Mucosa of descending colon (tissue), 3 donors: ENCODE measurements at regions not wholly inside any gene's neighbourhood (a gene's known extent, or its start where the extent isn't known, plus 50 kb on each side); places are given as distances from the start of the nearest gene placed in this dataset.

ENCODE experiments used
- ATAC-seq: fragments of 200-7000 bp; cut with Tn5 transposase; one replicate; pipeline ENCODE4 v1.9.1; 2020; ENCODE audit warnings: mild to moderate bottlenecking, moderate library complexity
- DNase-seq, 3 donors: peaks; one replicate each; pipeline ENCODE4 v3.0.0-alpha.2; 2020
- H3K36me3 ChIP-seq: fragments of 200-600 bp; one replicate; pipeline ENCODE4 v1.8.0; 2021; ENCODE audit warnings: low read depth, mild to moderate bottlenecking
- H3K4me1 ChIP-seq: fragments of 200-600 bp; one replicate; pipeline ENCODE4 v1.8.0; 2021; ENCODE audit warnings: low read depth, mild to moderate bottlenecking
- H3K4me3 ChIP-seq: fragments of 200-600 bp; one replicate; pipeline ENCODE4 v1.8.0; 2021; ENCODE audit warnings: mild to moderate bottlenecking
- H3K9me3 ChIP-seq: fragments of 200-600 bp; one replicate; pipeline ENCODE4 v1.8.0; 2021; ENCODE audit warnings: mild to moderate bottlenecking
- intact Hi-C, 2 donors: fragments of 100-400 bp; cut with DNase I in 1 of 2; cut with micrococcal nuclease in 1 of 2; formaldehyde crosslinking; loops; one replicate each; pipeline versions ENCODE4 v1.11.0 to v1.11.1; 2022; cut with DNase I, micrococcal nuclease
- TF ChIP-seq, protein P1 (sequence below): fragments of 200-600 bp; IDR thresholded peaks from one replicate; pipeline ENCODE4 v1.8.0; 2022; ENCODE audit warnings: antibody characterized with exemption, mild to moderate bottlenecking
- donor health status: DM: no; HTN: no; CAD: no; lungs with moderate emphysema.
- donor health status: DM: no; HTN: no; CAD: no.
- donor health status: DM: no; HTN: yes; CAD: no.

DNA sequence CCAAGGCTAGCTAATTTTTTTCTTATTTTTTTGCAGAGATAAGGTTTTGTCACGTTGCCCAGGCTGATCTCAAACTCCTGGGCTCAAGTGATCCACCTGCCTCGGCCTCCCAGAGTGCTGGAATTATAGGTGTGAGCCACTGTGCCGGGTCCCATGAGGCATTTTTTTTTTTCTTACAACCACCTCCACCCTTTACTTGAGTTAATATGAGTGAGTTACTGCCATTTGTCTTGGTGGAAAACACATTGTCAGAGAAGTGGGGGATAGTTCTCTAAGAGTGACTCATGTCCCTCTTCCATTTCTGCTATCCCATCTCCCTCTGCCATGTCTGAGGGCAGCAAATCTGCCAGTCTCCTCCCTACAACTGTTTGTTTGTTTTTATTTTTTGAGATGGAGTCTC lies 163.4 kb upstream of the CLINT1 start:
- DNase-seq (peak in 2 of 3 donors; percentile 16 to 17), ATAC-seq (peak; percentile 52)
- no peaks in the 10 kb centered on the region for H3K9me3 ChIP-seq
- peaks cover 5% of the 10 kb centered on the region for H3K4me1 ChIP-seq
- intact Hi-C loops, result no loop called here
- TF ChIP-seq, protein P1, sequence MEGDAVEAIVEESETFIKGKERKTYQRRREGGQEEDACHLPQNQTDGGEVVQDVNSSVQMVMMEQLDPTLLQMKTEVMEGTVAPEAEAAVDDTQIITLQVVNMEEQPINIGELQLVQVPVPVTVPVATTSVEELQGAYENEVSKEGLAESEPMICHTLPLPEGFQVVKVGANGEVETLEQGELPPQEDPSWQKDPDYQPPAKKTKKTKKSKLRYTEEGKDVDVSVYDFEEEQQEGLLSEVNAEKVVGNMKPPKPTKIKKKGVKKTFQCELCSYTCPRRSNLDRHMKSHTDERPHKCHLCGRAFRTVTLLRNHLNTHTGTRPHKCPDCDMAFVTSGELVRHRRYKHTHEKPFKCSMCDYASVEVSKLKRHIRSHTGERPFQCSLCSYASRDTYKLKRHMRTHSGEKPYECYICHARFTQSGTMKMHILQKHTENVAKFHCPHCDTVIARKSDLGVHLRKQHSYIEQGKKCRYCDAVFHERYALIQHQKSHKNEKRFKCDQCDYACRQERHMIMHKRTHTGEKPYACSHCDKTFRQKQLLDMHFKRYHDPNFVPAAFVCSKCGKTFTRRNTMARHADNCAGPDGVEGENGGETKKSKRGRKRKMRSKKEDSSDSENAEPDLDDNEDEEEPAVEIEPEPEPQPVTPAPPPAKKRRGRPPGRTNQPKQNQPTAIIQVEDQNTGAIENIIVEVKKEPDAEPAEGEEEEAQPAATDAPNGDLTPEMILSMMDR, result no peak
- no peaks in the 10 kb centered on the region for H3K36me3 ChIP-seq
- no peak overlapping the region for H3K4me3 ChIP-seq

DNA sequence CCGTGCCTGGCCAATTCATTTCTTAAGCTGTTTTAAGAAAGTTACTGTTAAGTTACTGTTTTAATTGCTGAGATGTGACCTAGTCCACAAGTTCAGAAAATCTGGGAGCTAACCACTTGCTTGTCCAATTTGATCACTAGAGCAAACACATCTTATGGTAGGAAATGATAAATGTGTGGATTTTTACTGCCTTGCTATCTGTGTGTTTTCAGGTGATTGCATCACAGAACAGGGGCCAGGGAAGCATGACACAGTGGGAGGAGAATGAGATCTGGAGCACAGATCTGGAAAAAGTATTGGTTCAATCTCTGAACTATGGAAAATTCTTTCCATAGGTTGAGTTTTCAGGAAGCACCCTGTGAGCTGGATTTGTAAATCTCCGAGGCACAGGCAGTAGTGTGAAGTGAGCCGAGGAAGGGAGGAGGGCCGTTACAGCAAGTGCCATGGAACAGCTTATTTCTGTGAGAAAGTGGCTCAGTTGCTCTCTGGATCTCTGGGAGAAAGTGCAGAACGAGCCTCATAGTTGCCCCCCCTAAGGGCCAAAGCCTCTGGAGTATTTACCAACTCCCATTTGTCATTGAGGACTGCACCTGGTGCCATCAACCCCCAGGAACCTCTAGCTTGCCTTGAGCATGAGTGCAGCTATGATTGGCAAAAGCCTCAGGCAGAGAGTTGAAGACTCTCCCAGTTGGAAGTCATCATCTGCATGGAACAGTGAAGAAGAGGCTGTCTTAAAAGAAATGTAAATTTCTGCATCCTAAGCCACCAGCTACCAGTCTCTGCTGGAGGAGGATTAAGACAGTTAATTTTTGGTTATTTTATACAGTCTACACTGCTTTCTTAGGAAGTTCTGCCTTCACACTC lies 161.8 kb upstream of the CLINT1 start:
- TF ChIP-seq, protein P1, result no peak
- H3K4me3 ChIP-seq, result no peak overlapping the region
- intact Hi-C loops, result no loop called here
- no peak for DNase-seq
- H3K4me1 ChIP-seq, result peaks cover 10% of the 10 kb centered on the region
- no peaks in the 10 kb centered on the region for H3K36me3 ChIP-seq
- H3K9me3 ChIP-seq, result no peaks in the 10 kb centered on the region
- ATAC-seq, result peak; percentile 60

DNA sequence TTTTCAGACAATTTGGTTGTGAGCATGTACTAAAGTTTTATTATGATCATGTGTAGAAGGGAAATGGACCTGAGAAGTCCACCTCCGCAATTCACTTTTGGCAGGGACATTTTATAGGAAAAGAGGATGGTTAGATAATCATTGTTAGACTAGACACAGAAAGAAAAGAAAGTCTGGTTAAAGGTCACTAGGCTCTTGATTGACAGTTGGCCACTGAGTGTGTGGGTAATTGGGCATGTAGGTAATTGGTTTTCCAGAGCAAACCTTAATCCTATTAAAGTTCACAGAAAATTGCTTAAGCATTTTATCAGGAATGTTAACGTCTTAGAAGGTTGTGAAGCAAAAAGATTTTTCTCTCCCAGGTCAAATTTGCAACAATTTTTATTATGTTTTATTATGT lies 158.5 kb upstream of the CLINT1 start:
- DNase-seq, result peak in 1 of 3 donors; percentile 42
- Histone ChIP-seq H3K4me3 (no peak overlapping the region), H3K9me3 (no peaks in the 10 kb centered on the region), H3K4me1 (peaks cover 6% of the 10 kb centered on the region), H3K36me3 (no peaks in the 10 kb centered on the region)
- peak; percentile 74 for ATAC-seq
- TF ChIP-seq, protein P1, result no peak
- intact Hi-C loops, result no loop called here

DNA sequence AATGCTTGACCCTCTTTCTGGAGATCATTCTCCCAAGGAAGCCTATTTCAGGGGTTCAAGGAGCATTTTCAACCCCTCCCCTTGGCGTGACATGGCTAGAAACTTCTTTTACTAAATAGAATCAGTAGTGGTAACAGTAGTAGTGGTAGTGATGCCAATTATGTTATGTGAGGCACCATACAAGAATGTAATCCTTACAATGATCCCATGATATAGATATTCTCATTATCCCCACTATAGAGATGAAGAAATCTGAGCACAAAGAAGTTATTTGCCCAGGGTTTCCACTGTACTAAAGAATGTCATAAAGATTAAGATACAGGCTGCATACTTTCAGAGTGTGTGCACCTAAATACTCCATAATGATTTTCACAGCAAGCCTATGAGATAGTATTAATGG lies 155.4 kb upstream of the CLINT1 start:
- DNase-seq (no peak), ATAC-seq (no peak)
- Histone ChIP-seq H3K4me3 (no peak overlapping the region), H3K9me3 (no peaks in the 10 kb centered on the region), H3K36me3 (no peaks in the 10 kb centered on the region), H3K4me1 (peaks cover 6% of the 10 kb centered on the region)
- TF ChIP-seq, protein P1, result no peak
- intact Hi-C loops, result no loop called here

DNA sequence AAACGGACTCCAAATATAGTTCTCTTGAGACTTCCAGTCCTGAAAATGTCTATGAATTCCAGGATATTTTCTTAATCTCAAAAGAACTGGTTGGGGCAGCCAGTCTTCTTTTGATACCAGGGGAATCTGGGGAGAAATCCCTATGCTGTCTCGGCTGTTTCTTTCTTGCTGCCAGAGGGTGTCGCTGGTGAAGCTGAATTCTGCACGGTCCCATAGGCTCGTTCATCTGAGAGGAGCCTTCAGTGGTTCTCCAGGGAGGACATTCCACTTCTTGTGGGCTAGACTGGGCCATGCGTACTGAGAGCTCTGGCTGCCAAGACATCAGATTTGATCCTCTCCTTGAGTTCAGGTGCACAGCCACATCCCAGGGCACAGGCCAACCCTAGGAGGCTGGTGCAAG lies 155.0 kb upstream of the CLINT1 start:
- ATAC-seq, result peak; percentile 82
- TF ChIP-seq, protein P1, result peak; percentile 24
- no peak overlapping the region for H3K4me3 ChIP-seq
- peak in 2 of 3 donors; percentile 39 to 56 for DNase-seq
- intact Hi-C loops, result no loop called here
- no peaks in the 10 kb centered on the region for H3K36me3 ChIP-seq
- H3K9me3 ChIP-seq, result no peaks in the 10 kb centered on the region
- H3K4me1 ChIP-seq, result peaks cover 6% of the 10 kb centered on the region
